Stimulated activated CD4-positive, alpha-beta T cell treated with anti-CD3 and anti-CD28 coated beads, Interleukin-12 subunit alpha, Interleukin-12 subunit beta, amount 100 ng/mL, for 4 hours (primary cell): ENCODE measurements at regions not wholly inside any gene's neighbourhood (a gene's known extent, or its start where the extent isn't known, plus 50 kb on each side); places are given as distances from the start of the nearest gene placed in this dataset.
"Not testable (repeated sequence)": the region's sequence is repeated elsewhere in the genome, so short reads cannot be mapped to it uniquely, and the experiment has no call there.

Experiments used
- DNase-seq: peaks from one replicate; pipeline ENCODE4 v3.0.0-alpha.2; 2020

DNA sequence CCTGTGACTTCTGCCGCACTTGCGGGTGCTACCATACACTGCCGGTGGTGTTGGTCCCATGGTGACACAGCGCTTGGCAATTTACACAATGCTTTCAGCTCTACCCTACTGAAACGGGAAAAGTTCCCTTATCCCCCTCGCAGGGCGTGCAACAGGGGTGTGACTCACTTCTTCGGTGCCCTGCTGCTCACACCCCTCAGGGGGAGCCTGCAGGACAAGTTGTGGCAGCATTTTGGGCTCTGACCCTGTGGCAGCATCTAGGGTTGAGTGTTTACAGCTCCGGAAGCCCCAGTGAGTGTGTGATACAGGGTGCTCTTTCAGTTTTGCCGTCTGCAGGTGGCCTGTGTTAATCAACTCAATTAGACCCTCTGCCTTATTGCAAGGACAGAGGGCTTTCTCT lies 324.7 kb upstream of the RGMA start:
- DNase-seq: no peak

DNA sequence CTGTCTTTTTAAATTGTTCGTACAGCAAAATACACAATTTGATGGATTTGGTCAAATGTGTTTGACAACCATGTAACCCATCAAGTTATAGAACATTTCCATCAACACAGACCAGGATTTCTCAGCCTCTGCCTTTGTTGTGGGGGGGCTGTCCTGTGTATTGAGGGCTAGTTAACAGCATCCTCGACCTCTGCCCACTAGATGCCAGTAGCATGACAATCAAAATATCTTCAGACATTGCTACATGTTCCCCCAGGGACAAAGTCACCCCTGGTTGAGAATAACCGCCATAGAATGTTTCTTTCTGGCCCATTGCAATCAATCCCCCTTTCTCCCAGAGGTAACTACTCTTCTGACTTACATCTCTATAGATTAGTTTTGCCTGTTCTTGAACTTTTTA lies 310.1 kb upstream of the RGMA start:
- no peak for DNase-seq

- DNase-seq: no peak
Measured at GRCh38 chr15:93389211-93389610, 300.2 kb upstream of the RGMA start.

DNA sequence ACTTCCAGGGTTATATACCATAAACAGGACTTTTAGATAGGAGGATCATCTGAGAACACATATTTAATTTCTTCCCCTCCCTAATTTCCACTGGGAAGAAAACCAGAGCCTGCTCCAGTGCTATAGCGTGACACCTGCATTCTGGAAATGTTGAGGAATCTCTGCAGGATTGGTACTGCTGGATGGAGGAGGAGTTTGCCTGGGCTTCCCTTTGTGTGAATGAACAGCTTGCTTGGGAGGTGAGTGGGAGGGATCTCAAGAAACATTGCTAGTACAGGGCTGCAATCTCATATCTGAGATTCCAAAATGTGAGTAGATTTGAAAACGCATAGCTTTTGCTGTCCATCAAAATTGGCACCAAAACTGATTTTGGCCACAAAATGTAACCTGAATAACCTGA lies 295.9 kb upstream of the RGMA start:
- DNase-seq: no peak

DNA sequence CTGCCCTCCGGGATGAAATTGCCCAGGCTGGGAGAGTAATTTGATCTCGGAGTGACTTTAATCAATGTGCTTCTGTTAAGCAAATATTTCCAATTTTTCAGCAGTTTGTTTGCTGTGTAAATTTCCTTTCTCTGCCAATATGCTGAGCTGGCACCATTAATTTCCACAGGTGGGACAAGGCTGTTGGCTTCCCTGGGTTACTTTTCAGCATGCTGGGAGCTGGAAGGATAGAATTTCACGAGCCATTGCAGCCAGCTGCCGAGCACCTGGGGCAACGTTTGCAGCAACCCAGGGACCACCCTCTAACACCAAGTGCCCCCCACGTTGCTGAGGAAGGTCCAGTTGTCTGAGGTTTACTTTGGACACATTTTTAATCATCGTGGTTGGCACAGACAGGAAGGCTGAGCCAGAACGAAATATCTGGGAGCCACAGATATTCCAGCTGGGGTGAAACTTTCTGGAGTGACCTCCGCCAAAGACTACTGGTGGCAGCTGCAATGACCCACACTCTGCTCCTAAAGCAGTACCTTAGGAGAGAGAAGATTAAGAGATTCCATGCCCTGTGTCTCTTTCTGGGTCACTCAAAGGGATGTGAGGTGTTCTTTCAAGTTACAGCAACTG lies 293.3 kb upstream of the RGMA start:
- DNase-seq: no peak

- no peak for DNase-seq
Measured at GRCh38 chr15:93378558-93378957, 289.5 kb upstream of the RGMA start.

GRCh38 chr15:93372865-93373223 lies 283.8 kb upstream of the RGMA start:
- DNase-seq: no peak

- no peak for DNase-seq
Measured at GRCh38 chr15:93372208-93372864, 283.3 kb upstream of the RGMA start.

- DNase-seq: no peak
Measured at GRCh38 chr15:93366387-93367100, 277.5 kb upstream of the RGMA start.

GRCh38 chr15:93362821-93363220 lies 273.8 kb upstream of the RGMA start:
- DNase-seq: no peak

DNA sequence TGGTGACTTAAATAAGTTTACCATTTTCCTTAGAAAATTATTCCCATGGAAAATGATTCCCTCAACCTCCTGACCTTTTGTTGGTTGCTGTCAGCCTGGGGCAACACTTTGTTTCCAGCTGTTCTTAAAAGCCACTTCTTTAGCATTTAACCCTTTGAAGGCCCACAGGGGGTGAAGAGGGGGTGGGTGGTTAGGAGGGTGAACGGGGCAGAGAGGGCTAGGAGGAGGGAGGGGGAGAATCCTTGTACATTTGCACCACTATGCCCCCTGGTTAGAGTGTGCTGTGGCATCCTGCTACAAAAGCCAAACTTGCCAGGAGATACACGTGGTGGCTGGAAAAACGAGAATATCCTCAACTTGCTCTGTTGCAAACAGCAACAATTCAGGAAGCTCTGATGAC lies 273.2 kb upstream of the RGMA start:
- no peak for DNase-seq

DNA sequence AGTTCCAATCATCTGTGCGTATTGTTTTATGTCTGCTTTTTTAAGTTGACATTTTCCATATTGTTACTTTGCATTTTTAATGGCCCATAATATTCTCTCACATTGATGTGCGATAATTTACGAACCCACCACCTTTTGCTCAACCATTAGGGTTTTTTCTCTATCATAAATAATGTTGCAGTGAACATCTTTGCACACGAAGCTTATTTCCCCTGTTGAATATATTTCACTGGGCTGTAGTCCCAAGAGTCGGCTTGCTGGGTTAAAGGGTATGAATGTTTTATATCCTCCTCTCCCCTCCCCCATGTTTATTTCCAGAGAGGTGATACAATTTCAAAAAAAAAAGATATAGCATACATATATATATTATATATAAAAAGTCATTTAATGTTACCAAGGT lies 272.7 kb upstream of the RGMA start:
- no peak for DNase-seq

GRCh38 chr15:93360976-93361375 lies 272.0 kb upstream of the RGMA start:
- DNase-seq: no peak

DNA sequence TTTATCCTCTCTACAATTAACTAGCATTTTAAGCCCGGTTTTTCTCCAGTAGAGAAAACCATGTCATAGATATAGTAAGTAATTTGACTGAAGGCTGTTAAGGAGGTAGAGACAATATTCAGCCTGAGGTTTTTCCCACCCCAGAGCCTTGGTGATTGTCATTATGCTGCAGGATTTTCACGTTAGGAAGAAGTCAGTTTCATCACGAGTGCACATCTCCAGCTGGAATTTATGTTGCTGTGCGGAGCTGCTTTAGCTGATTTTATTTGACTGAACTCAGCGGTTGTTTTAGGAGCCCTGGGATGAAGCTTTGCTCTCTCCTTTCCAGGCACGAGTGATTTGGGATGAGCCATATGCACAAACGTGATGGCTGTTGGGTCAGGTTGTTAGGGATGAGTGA lies 271.3 kb upstream of the RGMA start:
- DNase-seq: no peak

DNA sequence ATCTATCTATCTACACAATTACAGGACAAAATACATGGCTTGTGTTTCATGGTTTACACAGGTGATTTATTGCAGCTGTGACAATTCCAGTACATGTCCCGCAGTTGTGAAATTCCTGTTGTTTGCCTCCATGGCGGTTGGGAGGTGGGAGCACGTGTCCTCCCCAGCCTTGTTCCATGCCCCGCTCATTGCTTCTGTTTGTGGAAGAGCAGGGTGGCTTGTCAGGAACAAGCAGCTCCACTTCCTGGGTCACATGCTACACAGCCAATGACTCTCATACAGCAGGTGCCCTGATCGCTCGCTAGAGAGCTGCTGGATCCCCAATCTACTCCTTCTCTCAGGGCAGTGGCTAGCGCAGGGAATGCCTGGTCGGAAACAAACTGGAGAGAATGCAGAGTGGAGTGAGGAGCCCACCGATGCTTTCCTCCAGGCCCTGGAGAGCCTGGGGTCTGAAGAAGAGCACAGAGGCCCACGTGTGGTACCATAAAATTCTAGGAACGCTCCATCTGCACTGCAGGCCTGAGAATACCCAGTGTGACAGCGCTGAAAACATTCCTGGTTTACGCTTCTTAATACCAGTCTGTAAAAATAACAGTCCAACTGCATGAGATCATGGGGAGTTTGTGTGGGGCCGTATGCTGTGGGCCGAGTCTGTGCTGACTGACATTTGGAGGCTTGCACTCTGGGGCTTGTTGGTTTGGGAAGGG lies 270.6 kb upstream of the RGMA start:
- no peak for DNase-seq

- no peak for DNase-seq
Measured at GRCh38 chr15:93359060-93359408, 270.0 kb upstream of the RGMA start.

- no peak for DNase-seq
Measured at GRCh38 chr15:93358166-93359059, 269.4 kb upstream of the RGMA start.

GRCh38 chr15:93348711-93349545 lies 259.9 kb upstream of the RGMA start:
- DNase-seq: no peak

GRCh38 chr15:93347986-93348385 lies 259.0 kb upstream of the RGMA start:
- no peak for DNase-seq

- no peak for DNase-seq
Measured at GRCh38 chr15:93345981-93346380, 257.0 kb upstream of the RGMA start.

GRCh38 chr15:93343402-93343801 lies 254.4 kb upstream of the RGMA start:
- DNase-seq: not testable (repeated sequence)

- no peak for DNase-seq
Measured at GRCh38 chr15:93341164-93341563, 252.2 kb upstream of the RGMA start.
